DND-41 (cell line): ENCODE measurements at regions not wholly inside any gene's neighbourhood (a gene's known extent, or its start where the extent isn't known, plus 50 kb on each side); places are given as distances from the start of the nearest gene placed in this dataset.

Experiments used
- CTCF ChIP-seq: IDR thresholded peaks from 2 replicates; pipeline ENCODE4 v1.5.1; 2012; ENCODE audit warnings: borderline replicate concordance, low read length, moderate library complexity, mild to moderate bottlenecking; ENCODE audit not compliant: poor library complexity, severe bottlenecking; ENCODE audit errors: extremely low read depth
- EZH2 ChIP-seq: IDR thresholded peaks from 3 replicates; pipeline ENCODE4 v1.6.1; 2012; ENCODE audit warnings: borderline replicate concordance, low read depth, mild to moderate bottlenecking, moderate library complexity, low read length, inconsistent platforms; ENCODE audit not compliant: severe bottlenecking

DNA sequence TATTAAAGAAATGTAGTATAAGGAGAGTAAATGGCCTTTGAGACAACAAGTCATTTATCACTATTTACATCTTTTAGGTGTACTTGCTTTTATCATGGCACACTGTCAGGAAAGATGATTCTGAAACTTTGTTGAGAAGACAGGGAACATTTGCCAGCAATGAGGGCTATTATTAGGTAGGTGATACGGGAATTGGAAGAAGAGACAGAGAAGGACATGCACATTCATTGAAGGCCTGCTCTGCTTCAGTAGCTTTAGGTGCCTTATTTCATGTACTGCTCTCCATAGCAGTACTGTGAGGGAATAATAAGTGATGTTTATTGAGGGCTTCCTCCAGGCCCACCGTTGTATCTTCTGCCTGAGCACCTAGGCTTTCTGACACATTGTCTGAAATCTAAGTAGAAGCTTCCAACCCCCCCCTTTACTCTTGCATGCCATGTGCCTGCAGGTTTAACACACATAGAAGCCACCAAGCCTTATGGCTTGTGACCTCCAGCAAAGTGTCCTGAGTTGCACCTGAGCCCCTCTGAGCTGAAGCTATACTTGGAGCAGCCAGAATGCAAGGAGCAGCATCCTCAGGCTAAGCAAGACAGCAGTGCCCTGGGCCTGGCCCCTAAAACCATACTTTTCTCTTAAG, 275.2 kb upstream of the VLDLR start:
- TF ChIP-seq CTCF (no peak), EZH2 (no peak)
